Esophagus muscularis mucosa (tissue), 3 donors: ENCODE measurements at regions not wholly inside any gene's neighbourhood (a gene's known extent, or its start where the extent isn't known, plus 50 kb on each side); places are given as distances from the start of the nearest gene placed in this dataset.

ENCODE experiments used
- POLR2A ChIP-seq: fragments of 450-650 bp; IDR thresholded peaks from one replicate; pipeline ENCODE4 v1.6.1; 2017; ENCODE audit warnings: antibody characterized with exemption, moderate library complexity, mild to moderate bottlenecking, low read depth
- TF ChIP-seq, protein P1 (sequence below), 3 experiments: fragments of 200-600 bp in 2 of 3; fragments of 450-650 bp in 1 of 3; sonication (generic) in 2 of 3; IDR thresholded peaks; one replicate each; pipeline ENCODE4 v1.5.1; 2017 to 2019; ENCODE audit warnings: antibody characterized with exemption in 3 of 3, mild to moderate bottlenecking in 2 of 3, moderate library complexity in 1 of 3

DNA sequence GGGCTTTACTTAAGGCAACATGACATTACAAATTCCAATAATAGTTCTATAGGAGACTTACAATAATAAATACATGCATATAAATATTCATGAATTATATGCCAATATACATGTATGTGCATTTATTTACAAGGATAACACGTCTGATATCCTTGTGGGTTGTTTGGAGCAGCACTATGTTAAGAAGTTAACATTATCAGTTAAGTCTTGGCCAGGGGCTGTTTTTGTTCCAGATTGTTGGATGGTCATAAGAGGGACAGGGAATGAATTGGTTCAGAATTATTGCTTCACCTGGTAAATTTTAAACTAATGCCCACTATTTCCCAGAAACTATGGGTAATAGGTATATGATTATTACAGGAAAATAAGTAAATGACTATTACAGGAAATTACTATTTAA, 81.3 kb upstream of the MMS22L start:
- TF ChIP-seq, protein P1, sequence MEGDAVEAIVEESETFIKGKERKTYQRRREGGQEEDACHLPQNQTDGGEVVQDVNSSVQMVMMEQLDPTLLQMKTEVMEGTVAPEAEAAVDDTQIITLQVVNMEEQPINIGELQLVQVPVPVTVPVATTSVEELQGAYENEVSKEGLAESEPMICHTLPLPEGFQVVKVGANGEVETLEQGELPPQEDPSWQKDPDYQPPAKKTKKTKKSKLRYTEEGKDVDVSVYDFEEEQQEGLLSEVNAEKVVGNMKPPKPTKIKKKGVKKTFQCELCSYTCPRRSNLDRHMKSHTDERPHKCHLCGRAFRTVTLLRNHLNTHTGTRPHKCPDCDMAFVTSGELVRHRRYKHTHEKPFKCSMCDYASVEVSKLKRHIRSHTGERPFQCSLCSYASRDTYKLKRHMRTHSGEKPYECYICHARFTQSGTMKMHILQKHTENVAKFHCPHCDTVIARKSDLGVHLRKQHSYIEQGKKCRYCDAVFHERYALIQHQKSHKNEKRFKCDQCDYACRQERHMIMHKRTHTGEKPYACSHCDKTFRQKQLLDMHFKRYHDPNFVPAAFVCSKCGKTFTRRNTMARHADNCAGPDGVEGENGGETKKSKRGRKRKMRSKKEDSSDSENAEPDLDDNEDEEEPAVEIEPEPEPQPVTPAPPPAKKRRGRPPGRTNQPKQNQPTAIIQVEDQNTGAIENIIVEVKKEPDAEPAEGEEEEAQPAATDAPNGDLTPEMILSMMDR (IDR thresholded peaks at IDR 0.05) = no peak
- TF ChIP-seq POLR2A = no peak
